ENCODE measurements at regions not wholly inside any gene's neighbourhood (a gene's known extent, or its start where the extent isn't known, plus 50 kb on each side); places are given as distances from the start of the nearest gene placed in this dataset.

GRCh38 chr7:85773116-85773728 lies 586.4 kb upstream of the SEMA3D start:
- no peak for DNase-seq

GRCh38 chr7:85771516-85771915 lies 584.7 kb upstream of the SEMA3D start:
- DNase-seq: no peak

- DNase-seq: no peak
Measured at GRCh38 chr7:85770332-85770731, 583.5 kb upstream of the SEMA3D start.

GRCh38 chr7:85765698-85766298 lies 578.9 kb upstream of the SEMA3D start:
- DNase-seq: no peak

GRCh38 chr7:85764034-85764433 lies 577.2 kb upstream of the SEMA3D start:
- no peak for DNase-seq

- DNase-seq: no peak
Measured at GRCh38 chr7:85757348-85757747, 570.5 kb upstream of the SEMA3D start.

- no peak for DNase-seq
Measured at GRCh38 chr7:85750454-85750949, 563.6 kb upstream of the SEMA3D start.

- no peak for DNase-seq
Measured at GRCh38 chr7:85749696-85750453, 563.0 kb upstream of the SEMA3D start.

GRCh38 chr7:85748861-85749260 lies 562.0 kb upstream of the SEMA3D start:
- no peak for DNase-seq

- no peak for DNase-seq
Measured at GRCh38 chr7:85737426-85737825, 550.6 kb upstream of the SEMA3D start.

GRCh38 chr7:85736085-85736484 lies 549.2 kb upstream of the SEMA3D start:
- DNase-seq: no peak

- DNase-seq: no peak
Measured at GRCh38 chr7:85734823-85735222, 548.0 kb upstream of the SEMA3D start.

- DNase-seq: no peak
Measured at GRCh38 chr7:85733169-85733915, 546.5 kb upstream of the SEMA3D start.

- no peak for DNase-seq
Measured at GRCh38 chr7:85730012-85730411, 543.2 kb upstream of the SEMA3D start.

GRCh38 chr7:85725026-85725425 lies 538.2 kb upstream of the SEMA3D start:
- no peak for DNase-seq

GRCh38 chr7:85719981-85720953 lies 533.4 kb upstream of the SEMA3D start:
- no peak for DNase-seq

GRCh38 chr7:85716353-85716752 lies 529.5 kb upstream of the SEMA3D start:
- DNase-seq: no peak

GRCh38 chr7:85714951-85715350 lies 528.1 kb upstream of the SEMA3D start:
- DNase-seq: no peak

GRCh38 chr7:85714043-85714578 lies 527.3 kb upstream of the SEMA3D start:
- no peak for DNase-seq

GRCh38 chr7:85713171-85713570 lies 526.3 kb upstream of the SEMA3D start:
- no peak for DNase-seq

GRCh38 chr7:85711894-85712293 lies 525.0 kb upstream of the SEMA3D start:
- no peak for DNase-seq

- DNase-seq: no peak
Measured at GRCh38 chr7:85710960-85711359, 524.1 kb upstream of the SEMA3D start.
